HEK293 (cell line): ENCODE measurements at regions not wholly inside any gene's neighbourhood (a gene's known extent, or its start where the extent isn't known, plus 50 kb on each side); places are given as distances from the start of the nearest gene placed in this dataset.

Source experiments
- CTCF ChIA-PET: fragments of 350-600 bp; formaldehyde crosslinking; extraction: SDS; loops from one replicate; lab custom pipeline; 2021; ENCODE audit warnings: antibody characterized with exemption; lab: Yijun Ruan, JAX
- POLR2A ChIA-PET: fragments of 300-600 bp; formaldehyde crosslinking; extraction: SDS; loops from one replicate; lab custom pipeline; 2020; ENCODE audit warnings: antibody characterized with exemption, inconsistent platforms; lab: Yijun Ruan, JAX
- H3K27ac ChIP-seq: fragments of 200-500 bp; sonication (Bioruptor generic); 2 replicates; pipeline ENCODE4 v1.5.1; 2014; ENCODE audit warnings: low read depth, low read length, control low read depth, inconsistent platforms; ENCODE audit errors: extremely low read depth
- H3K36me3 ChIP-seq, 2 experiments: fragments of 200-500 bp in 1 of 2; sonication (Bioruptor generic) in 1 of 2; 1 replicate in 1 of 2; 2 replicates in 1 of 2; pipeline ENCODE4 v1.5.1; 2014 to 2017; ENCODE audit warnings: inconsistent platforms in 2 of 2, low read length in 2 of 2; ENCODE audit not compliant: control insufficient read depth in 2 of 2, insufficient read depth in 1 of 2
- H3K4me1 ChIP-seq: fragments of 200-500 bp; sonication (Bioruptor generic); 2 replicates; pipeline ENCODE4 v1.5.1; 2014; ENCODE audit warnings: mild to moderate bottlenecking, low read length, inconsistent platforms; ENCODE audit not compliant: control insufficient read depth, insufficient read depth
- H3K4me3 ChIP-seq: 2 replicates; pipeline ENCODE4 v1.5.1; 2011; ENCODE audit warnings: low read depth, mild to moderate bottlenecking, control low read depth, low read length, moderate library complexity
- H3K9me3 ChIP-seq: fragments of 200-500 bp; sonication (Bioruptor generic); 2 replicates; pipeline ENCODE4 v1.5.1; 2014; ENCODE audit warnings: low read depth, low read length, inconsistent platforms; ENCODE audit not compliant: control insufficient read depth, insufficient read depth
- KLF10 ChIP-seq: fragments of 450-650 bp; IDR thresholded peaks from 2 replicates; pipeline ENCODE4 v1.5.1; 2018; ENCODE audit warnings: missing biosample characterization, mild to moderate bottlenecking, missing genetic modification characterization
- KLF8 ChIP-seq: fragments of 450-650 bp; formaldehyde crosslinking; IDR thresholded peaks from 2 replicates; pipeline ENCODE4 v1.5.1; 2016; ENCODE audit warnings: missing biosample characterization, missing genetic modification characterization
- OVOL3 ChIP-seq: fragments of 450-650 bp; formaldehyde crosslinking; IDR thresholded peaks from 2 replicates; pipeline ENCODE4 v1.5.1; 2016; ENCODE audit warnings: missing biosample characterization, missing genetic modification characterization
- SP2 ChIP-seq: fragments of 450-650 bp; formaldehyde crosslinking; IDR thresholded peaks from 2 replicates; pipeline ENCODE4 v1.5.1; 2016; ENCODE audit warnings: missing biosample characterization, missing genetic modification characterization
- ZIC2 ChIP-seq: fragments of 450-650 bp; formaldehyde crosslinking; IDR thresholded peaks from 2 replicates; pipeline ENCODE4 v1.5.1; 2016; ENCODE audit warnings: missing biosample characterization, missing genetic modification characterization
- ZNF112 ChIP-seq: fragments of 450-650 bp; formaldehyde crosslinking; IDR thresholded peaks from 2 replicates; pipeline ENCODE4 v1.5.0; 2017; ENCODE audit warnings: missing biosample characterization, missing genetic modification characterization
- ZNF2 ChIP-seq: fragments of 450-650 bp; formaldehyde crosslinking; IDR thresholded peaks from 2 replicates; pipeline ENCODE4 v1.5.1; 2016; ENCODE audit warnings: missing biosample characterization, missing genetic modification characterization
- ZNF23 ChIP-seq: fragments of 450-650 bp; formaldehyde crosslinking; IDR thresholded peaks from 2 replicates; pipeline ENCODE4 v1.5.1; 2016; ENCODE audit warnings: missing biosample characterization, missing genetic modification characterization, borderline replicate concordance
- ZNF302 ChIP-seq: fragments of 450-650 bp; formaldehyde crosslinking; IDR thresholded peaks from 2 replicates; pipeline ENCODE4 v1.5.1; 2016; ENCODE audit warnings: missing biosample characterization, missing genetic modification characterization, low read depth
- ZNF311 ChIP-seq: fragments of 450-650 bp; formaldehyde crosslinking; IDR thresholded peaks from 2 replicates; pipeline ENCODE4 v1.5.1; 2017; ENCODE audit warnings: missing biosample characterization, missing genetic modification characterization, borderline replicate concordance
- ZNF341 ChIP-seq: fragments of 450-650 bp; formaldehyde crosslinking; IDR thresholded peaks from 2 replicates; pipeline ENCODE4; 2016; ENCODE audit warnings: low read depth, missing biosample characterization, missing genetic modification characterization
- ZNF473 ChIP-seq: fragments of 450-650 bp; formaldehyde crosslinking; IDR thresholded peaks from 2 replicates; pipeline ENCODE4 v1.5.1; 2017; ENCODE audit warnings: missing biosample characterization, missing genetic modification characterization
- ZNF501 ChIP-seq: fragments of 450-650 bp; formaldehyde crosslinking; IDR thresholded peaks from 2 replicates; pipeline ENCODE4 v1.5.1; 2016; ENCODE audit warnings: missing biosample characterization, missing genetic modification characterization
- ZNF544 ChIP-seq: fragments of 450-650 bp; formaldehyde crosslinking; IDR thresholded peaks from 2 replicates; pipeline ENCODE4 v1.5.0; 2017; ENCODE audit warnings: missing biosample characterization, missing genetic modification characterization
- ZNF560 ChIP-seq: fragments of 450-650 bp; formaldehyde crosslinking; IDR thresholded peaks from 2 replicates; pipeline ENCODE4 v1.5.1; 2017; ENCODE audit warnings: missing biosample characterization, missing genetic modification characterization, borderline replicate concordance
- ZNF596 ChIP-seq: fragments of 450-650 bp; IDR thresholded peaks from 2 replicates; pipeline ENCODE4 v1.5.0; 2018; ENCODE audit warnings: missing biosample characterization, mild to moderate bottlenecking, missing genetic modification characterization, moderate library complexity
- ZNF623 ChIP-seq: fragments of 450-650 bp; formaldehyde crosslinking; IDR thresholded peaks from 2 replicates; pipeline ENCODE4 v1.5.1; 2016; ENCODE audit warnings: missing biosample characterization, missing genetic modification characterization
- ZNF664 ChIP-seq: fragments of 450-650 bp; formaldehyde crosslinking; IDR thresholded peaks from 2 replicates; pipeline ENCODE4 v1.5.1; 2016; ENCODE audit warnings: missing biosample characterization, missing genetic modification characterization
- ZNF777 ChIP-seq: fragments of 450-650 bp; formaldehyde crosslinking; IDR thresholded peaks from 2 replicates; pipeline ENCODE4 v1.5.1; 2017; ENCODE audit warnings: missing biosample characterization, missing genetic modification characterization, borderline replicate concordance
- TF ChIP-seq, protein P1 (sequence below): fragments of 450-650 bp; formaldehyde crosslinking; IDR thresholded peaks from 2 replicates; pipeline ENCODE4 v1.5.1; 2016; ENCODE audit warnings: missing biosample characterization, missing genetic modification characterization, borderline replicate concordance
- TF ChIP-seq, protein P2 (sequence below): fragments of 450-650 bp; formaldehyde crosslinking; IDR thresholded peaks from 2 replicates; pipeline ENCODE4 v1.5.1; 2017; ENCODE audit warnings: missing biosample characterization, missing genetic modification characterization
- TF ChIP-seq, protein P3 (sequence below): fragments of 450-650 bp; formaldehyde crosslinking; IDR thresholded peaks from 2 replicates; pipeline ENCODE4 v1.5.1; 2016; ENCODE audit warnings: missing biosample characterization, missing genetic modification characterization
- TF ChIP-seq, protein P4 (sequence below): fragments of 450-650 bp; formaldehyde crosslinking; IDR thresholded peaks from 2 replicates; pipeline ENCODE4 v1.5.1; 2016; ENCODE audit warnings: missing biosample characterization, missing genetic modification characterization
- TF ChIP-seq, protein P5 (sequence below): fragments of 450-650 bp; formaldehyde crosslinking; IDR thresholded peaks from 2 replicates; pipeline ENCODE4 v1.5.1; 2016; ENCODE audit warnings: missing biosample characterization, missing genetic modification characterization
- TF ChIP-seq, protein P6 (sequence below): fragments of 450-650 bp; formaldehyde crosslinking; IDR thresholded peaks from 2 replicates; pipeline ENCODE4 v1.5.1; 2016; ENCODE audit warnings: missing biosample characterization, missing genetic modification characterization, borderline replicate concordance

DNA sequence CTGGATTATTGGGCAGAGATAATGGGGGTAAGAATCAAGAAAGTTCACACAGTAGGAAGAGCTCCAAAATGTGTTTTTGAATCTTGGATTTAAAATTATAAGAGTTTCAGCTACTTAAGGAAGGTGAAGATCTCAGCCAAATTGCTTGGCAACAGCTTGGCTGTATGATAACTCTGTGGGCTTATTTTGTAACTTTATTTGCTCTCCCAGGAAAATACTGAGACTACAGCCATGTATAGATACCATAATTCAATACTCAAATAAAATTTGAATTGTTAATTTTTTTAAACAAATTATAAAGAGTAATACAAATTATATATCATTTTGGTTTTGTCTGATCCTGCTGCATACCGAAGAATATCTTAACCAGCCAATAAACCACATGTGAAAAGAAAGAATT is 129.5 kb upstream of the INPP4B start:
- ChIA-PET CTCF (no interaction called here), POLR2A (no interaction called here)
- H3K4me3 ChIP-seq: no peak overlapping the region
- no peaks in the 10 kb centered on the region for H3K36me3 ChIP-seq
- no peak overlapping the region for H3K27ac ChIP-seq
- TF ChIP-seq ZNF501 (tag by site-specific recombination): no peak
- no peak for TF ChIP-seq KLF8 (tag by site-specific recombination)
- TF ChIP-seq ZNF23 (tag by site-specific recombination): no peak
- no peak for TF ChIP-seq ZNF341 (tag by site-specific recombination)
- TF ChIP-seq, protein P1, sequence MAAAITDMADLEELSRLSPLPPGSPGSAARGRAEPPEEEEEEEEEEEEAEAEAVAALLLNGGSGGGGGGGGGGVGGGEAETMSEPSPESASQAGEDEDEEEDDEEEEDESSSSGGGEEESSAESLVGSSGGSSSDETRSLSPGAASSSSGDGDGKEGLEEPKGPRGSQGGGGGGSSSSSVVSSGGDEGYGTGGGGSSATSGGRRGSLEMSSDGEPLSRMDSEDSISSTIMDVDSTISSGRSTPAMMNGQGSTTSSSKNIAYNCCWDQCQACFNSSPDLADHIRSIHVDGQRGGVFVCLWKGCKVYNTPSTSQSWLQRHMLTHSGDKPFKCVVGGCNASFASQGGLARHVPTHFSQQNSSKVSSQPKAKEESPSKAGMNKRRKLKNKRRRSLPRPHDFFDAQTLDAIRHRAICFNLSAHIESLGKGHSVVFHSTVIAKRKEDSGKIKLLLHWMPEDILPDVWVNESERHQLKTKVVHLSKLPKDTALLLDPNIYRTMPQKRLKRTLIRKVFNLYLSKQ: no peak
- no peak for TF ChIP-seq ZNF664 (tag by site-specific recombination)
- no peak for TF ChIP-seq OVOL3 (tag by site-specific recombination)
- TF ChIP-seq ZNF311 (tag by site-specific recombination): no peak
- no peaks in the 10 kb centered on the region for H3K4me1 ChIP-seq
- H3K9me3 ChIP-seq: no peaks in the 10 kb centered on the region

DNA sequence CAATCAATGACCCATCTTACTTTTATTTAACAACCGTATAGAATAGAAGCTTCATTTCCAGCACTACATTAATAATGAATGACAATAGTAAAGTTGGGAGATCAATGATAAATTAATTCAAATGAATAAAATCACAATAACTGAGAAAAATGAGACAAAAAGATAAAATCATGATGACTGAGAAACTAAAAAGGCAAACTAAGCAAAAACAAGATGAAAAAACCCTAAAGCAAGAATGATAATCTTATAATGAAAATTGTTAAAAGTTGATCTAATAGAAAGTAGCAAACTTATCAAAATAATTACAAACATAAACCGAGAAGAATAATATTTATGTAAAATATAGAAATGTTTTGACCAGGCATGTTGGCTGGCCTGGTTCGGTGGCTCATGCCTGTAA is 130.4 kb upstream of the INPP4B start:
- Histone ChIP-seq H3K4me1 (no peaks in the 10 kb centered on the region), H3K27ac (no peak overlapping the region), H3K9me3 (no peaks in the 10 kb centered on the region), H3K36me3 (no peaks in the 10 kb centered on the region), H3K4me3 (no peak overlapping the region)
- TF ChIP-seq ZNF596 (tag by site-specific recombination) (no peak), ZNF777 (tag by site-specific recombination) (no peak), ZNF623 (tag by site-specific recombination) (no peak), ZNF473 (tag by site-specific recombination) (no peak), ZNF112 (tag by site-specific recombination) (no peak), ZNF544 (no peak), ZNF302 (no peak), ZNF560 (no peak), KLF10 (tag by site-specific recombination) (no peak), ZNF2 (tag by site-specific recombination) (no peak), ZIC2 (tag by site-specific recombination) (no peak), SP2 (tag by site-specific recombination) (no peak)
- TF ChIP-seq, protein P2, sequence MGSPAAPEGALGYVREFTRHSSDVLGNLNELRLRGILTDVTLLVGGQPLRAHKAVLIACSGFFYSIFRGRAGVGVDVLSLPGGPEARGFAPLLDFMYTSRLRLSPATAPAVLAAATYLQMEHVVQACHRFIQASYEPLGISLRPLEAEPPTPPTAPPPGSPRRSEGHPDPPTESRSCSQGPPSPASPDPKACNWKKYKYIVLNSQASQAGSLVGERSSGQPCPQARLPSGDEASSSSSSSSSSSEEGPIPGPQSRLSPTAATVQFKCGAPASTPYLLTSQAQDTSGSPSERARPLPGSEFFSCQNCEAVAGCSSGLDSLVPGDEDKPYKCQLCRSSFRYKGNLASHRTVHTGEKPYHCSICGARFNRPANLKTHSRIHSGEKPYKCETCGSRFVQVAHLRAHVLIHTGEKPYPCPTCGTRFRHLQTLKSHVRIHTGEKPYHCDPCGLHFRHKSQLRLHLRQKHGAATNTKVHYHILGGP (tag by site-specific recombination): no peak
- TF ChIP-seq, protein P3, sequence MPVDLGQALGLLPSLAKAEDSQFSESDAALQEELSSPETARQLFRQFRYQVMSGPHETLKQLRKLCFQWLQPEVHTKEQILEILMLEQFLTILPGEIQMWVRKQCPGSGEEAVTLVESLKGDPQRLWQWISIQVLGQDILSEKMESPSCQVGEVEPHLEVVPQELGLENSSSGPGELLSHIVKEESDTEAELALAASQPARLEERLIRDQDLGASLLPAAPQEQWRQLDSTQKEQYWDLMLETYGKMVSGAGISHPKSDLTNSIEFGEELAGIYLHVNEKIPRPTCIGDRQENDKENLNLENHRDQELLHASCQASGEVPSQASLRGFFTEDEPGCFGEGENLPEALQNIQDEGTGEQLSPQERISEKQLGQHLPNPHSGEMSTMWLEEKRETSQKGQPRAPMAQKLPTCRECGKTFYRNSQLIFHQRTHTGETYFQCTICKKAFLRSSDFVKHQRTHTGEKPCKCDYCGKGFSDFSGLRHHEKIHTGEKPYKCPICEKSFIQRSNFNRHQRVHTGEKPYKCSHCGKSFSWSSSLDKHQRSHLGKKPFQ: no peak
- TF ChIP-seq, protein P4, sequence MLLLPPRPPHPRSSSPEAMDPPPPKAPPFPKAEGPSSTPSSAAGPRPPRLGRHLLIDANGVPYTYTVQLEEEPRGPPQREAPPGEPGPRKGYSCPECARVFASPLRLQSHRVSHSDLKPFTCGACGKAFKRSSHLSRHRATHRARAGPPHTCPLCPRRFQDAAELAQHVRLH: no peak
- TF ChIP-seq, protein P5, sequence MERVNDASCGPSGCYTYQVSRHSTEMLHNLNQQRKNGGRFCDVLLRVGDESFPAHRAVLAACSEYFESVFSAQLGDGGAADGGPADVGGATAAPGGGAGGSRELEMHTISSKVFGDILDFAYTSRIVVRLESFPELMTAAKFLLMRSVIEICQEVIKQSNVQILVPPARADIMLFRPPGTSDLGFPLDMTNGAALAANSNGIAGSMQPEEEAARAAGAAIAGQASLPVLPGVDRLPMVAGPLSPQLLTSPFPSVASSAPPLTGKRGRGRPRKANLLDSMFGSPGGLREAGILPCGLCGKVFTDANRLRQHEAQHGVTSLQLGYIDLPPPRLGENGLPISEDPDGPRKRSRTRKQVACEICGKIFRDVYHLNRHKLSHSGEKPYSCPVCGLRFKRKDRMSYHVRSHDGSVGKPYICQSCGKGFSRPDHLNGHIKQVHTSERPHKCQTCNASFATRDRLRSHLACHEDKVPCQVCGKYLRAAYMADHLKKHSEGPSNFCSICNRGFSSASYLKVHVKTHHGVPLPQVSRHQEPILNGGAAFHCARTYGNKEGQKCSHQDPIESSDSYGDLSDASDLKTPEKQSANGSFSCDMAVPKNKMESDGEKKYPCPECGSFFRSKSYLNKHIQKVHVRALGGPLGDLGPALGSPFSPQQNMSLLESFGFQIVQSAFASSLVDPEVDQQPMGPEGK (tag by site-specific recombination): no peak
- TF ChIP-seq, protein P6, sequence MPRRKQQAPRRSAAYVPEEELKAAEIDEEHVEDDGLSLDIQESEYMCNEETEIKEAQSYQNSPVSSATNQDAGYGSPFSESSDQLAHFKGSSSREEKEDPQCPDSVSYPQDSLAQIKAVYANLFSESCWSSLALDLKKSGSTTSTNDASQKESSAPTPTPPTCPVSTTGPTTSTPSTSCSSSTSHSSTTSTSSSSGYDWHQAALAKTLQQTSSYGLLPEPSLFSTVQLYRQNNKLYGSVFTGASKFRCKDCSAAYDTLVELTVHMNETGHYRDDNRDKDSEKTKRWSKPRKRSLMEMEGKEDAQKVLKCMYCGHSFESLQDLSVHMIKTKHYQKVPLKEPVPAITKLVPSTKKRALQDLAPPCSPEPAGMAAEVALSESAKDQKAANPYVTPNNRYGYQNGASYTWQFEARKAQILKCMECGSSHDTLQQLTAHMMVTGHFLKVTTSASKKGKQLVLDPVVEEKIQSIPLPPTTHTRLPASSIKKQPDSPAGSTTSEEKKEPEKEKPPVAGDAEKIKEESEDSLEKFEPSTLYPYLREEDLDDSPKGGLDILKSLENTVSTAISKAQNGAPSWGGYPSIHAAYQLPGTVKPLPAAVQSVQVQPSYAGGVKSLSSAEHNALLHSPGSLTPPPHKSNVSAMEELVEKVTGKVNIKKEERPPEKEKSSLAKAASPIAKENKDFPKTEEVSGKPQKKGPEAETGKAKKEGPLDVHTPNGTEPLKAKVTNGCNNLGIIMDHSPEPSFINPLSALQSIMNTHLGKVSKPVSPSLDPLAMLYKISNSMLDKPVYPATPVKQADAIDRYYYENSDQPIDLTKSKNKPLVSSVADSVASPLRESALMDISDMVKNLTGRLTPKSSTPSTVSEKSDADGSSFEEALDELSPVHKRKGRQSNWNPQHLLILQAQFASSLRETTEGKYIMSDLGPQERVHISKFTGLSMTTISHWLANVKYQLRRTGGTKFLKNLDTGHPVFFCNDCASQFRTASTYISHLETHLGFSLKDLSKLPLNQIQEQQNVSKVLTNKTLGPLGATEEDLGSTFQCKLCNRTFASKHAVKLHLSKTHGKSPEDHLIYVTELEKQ (tag by site-specific recombination): no peak
- ChIA-PET POLR2A (no interaction called here), CTCF (no interaction called here)
